ENCODE measurements at regions not wholly inside any gene's neighbourhood (a gene's known extent, or its start where the extent isn't known, plus 50 kb on each side); places are given as distances from the start of the nearest gene placed in this dataset.
"Not testable (repeated sequence)": the region's sequence is repeated elsewhere in the genome, so short reads cannot be mapped to it uniquely, and the experiment has no call there.

DNA sequence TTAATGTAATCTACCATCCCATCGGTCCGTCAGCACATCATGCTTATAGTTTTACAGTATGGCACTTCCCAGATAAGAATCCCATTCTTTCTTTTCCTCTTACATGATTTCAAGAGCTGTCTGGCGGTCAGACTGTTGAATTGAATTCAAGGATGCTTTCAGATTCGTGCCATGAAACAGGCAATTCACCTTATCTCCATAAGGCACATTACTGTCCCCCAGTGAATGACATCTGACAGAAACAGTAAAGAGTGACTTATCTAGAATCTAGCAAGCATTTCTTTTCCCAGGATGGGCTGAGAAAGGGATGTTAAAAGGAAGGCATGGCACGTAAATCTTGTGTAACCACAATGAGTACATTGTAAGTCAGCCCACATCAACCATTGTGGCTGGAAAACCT, 61.1 kb upstream of the SEM1 start:
- no peak for DNase-seq (ENCODE audit: low read depth)
- H3K4me3 ChIP-seq (ENCODE audit: low read depth, low read length): no peak overlapping the region

DNA sequence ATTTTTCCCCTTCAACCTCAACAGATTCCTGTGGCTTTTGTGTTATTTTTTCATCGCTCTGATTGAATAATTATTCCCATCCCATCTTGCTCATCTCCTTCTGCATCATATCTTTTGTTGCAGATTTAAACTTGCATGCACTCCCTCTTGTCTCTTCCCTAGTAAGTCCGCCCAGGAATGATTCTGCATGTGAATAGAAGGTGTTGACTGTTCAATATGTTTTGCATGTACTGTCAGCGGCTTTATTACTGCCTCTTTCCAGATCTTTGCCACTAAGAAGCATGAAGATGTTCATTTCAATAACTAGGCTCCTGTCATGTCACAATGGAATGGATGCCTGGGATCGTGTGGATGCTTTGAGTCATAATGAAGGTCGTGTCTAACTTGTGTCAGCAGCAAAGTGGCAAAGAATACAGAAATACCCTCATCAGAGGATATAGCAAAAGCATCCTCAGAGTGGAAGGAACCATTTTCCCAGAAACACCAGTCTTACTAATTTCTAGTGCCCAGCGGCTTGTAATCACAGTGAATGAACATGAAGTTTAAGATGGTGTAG, 62.6 kb upstream of the SEM1 start:
- no peak for DNase-seq (ENCODE audit: low read depth)
- no peak overlapping the region for H3K4me3 ChIP-seq (ENCODE audit: low read depth, low read length)

GRCh38 chr7:96773483-96773882, 63.8 kb upstream of the SEM1 start:
- DNase-seq (ENCODE audit: low read depth): no peak
- H3K4me3 ChIP-seq (ENCODE audit: low read depth, low read length): no peak overlapping the region

- DNase-seq (ENCODE audit: low read depth): no peak
- no peak overlapping the region for H3K4me3 ChIP-seq (ENCODE audit: low read depth, low read length)
These were observed 64.7 kb upstream of the SEM1 start for GRCh38 chr7:96774358-96774757.

DNA sequence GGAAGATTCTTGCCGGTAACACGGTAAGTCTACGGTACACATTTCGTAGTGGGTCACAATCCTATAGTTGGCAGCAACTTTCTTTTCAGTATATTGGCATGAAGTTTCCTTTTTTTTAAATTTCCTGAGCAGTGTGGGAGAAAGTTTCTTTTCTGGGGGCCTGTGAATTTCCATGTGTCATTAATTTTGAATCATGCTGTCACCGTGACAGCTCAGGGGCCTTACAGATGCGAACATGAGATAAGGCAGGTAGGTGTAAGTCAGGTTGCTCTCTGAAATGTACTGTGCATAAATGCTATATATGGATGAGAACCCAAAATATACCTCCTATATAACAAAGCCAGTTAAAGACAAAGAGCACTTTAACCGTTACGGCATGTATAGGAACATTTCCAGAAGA, 65.4 kb upstream of the SEM1 start:
- DNase-seq (ENCODE audit: low read depth): no peak
- no peak overlapping the region for H3K4me3 ChIP-seq (ENCODE audit: low read depth, low read length)

- no peak for DNase-seq (ENCODE audit: low read depth)
- no peak overlapping the region for H3K4me3 ChIP-seq (ENCODE audit: low read depth, low read length)
These were observed 68.6 kb upstream of the SEM1 start for GRCh38 chr7:96778263-96778662.

- no peak for DNase-seq (ENCODE audit: low read depth)
- H3K4me3 ChIP-seq (ENCODE audit: low read depth, low read length): no peak overlapping the region
These were observed 72.3 kb upstream of the SEM1 start for GRCh38 chr7:96781919-96782318.

DNA sequence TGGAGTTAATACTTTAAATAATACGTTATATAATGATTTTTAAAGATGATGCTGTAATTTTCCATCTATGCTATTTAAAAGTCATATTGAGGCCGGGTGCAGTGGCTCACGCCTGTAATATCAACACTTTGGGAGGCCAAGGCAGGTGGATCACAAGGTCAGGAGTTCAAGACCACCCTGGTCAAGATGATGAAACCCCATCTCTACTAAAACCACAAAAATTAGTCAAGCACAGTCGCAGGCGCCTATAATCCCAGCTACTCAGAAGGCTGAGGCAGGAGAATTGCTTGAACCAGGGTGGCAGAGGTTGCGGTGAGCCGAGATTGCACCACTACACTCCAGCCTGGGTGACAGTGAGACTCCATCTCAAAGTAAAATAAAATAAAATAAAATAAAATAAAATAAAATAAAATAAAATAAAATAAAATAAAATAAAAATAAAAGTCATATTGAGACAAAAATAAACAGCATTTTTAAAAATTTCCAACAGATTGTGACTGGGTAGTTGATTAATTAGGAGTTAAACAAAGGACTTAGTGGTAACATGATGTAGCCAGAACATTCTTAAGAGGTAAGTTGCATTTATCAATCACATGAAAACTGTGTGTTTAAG, 73.1 kb upstream of the SEM1 start:
- not testable (repeated sequence) for DNase-seq (ENCODE audit: low read depth); H3K4me3 ChIP-seq (ENCODE audit: low read depth, low read length)

- H3K4me3 ChIP-seq (ENCODE audit: low read depth, low read length): no peak overlapping the region
- no peak for DNase-seq (ENCODE audit: low read depth)
These were observed 75.0 kb upstream of the SEM1 start for GRCh38 chr7:96784597-96784996.

GRCh38 chr7:96786261-96786997, 76.8 kb upstream of the SEM1 start:
- H3K4me3 ChIP-seq (ENCODE audit: low read depth, low read length): no peak overlapping the region
- no peak for DNase-seq (ENCODE audit: low read depth)

- DNase-seq (ENCODE audit: low read depth): no peak
- H3K4me3 ChIP-seq (ENCODE audit: low read depth, low read length): no peak overlapping the region
These were observed 77.4 kb upstream of the SEM1 start for GRCh38 chr7:96786998-96787395.

DNA sequence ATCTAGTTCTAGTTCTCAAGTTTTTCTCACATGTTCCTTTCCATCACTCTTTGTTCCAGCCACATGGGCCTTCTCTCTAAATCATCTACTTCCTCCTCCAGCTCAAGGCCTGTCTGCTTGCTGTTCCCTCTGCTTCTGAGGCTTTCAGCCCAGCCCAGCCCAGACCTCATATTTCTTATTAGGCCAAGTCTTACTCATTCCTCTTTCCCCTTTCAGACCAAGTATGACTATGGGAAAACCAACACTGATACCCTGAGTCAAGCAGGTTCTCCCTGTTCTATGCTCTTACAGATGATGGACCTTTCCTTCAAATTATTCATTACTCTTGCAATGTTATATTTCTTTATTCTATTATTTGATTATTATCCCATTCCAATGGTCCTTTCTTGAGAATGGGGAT, 80.3 kb upstream of the SEM1 start:
- H3K4me3 ChIP-seq (ENCODE audit: low read depth, low read length): no peak overlapping the region

DNA sequence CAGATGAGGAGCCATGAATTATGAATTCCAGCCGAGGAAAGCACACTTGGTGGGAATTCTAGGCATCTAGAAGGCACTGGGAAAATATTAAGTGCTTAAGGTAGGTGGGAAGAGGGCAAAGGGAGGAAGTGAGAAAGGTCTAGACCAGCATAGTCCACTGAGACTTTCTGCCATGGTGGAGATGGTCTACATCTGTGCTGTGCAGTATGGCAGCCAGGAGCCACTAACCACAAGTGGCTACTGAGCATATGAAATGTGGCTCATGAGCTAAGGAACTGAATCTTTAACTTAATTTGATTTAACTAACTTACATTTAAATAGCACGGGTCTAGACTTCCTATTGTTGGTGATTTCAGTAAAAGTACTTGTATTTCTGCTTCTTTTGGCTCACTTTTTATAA, 82.5 kb upstream of the SEM1 start:
- H3K4me3 ChIP-seq (ENCODE audit: low read depth, low read length): no peak overlapping the region
- DNase-seq (ENCODE audit: low read depth): no peak

More for the DNA sequence above, 80.3 kb upstream of the SEM1 start:
- no peak for DNase-seq (ENCODE audit: low read depth)

- DNase-seq (ENCODE audit: low read depth): no peak
- H3K4me3 ChIP-seq (ENCODE audit: low read depth, low read length): no peak overlapping the region
These were observed 84.4 kb upstream of the SEM1 start for GRCh38 chr7:96794063-96794462.

- H3K4me3 ChIP-seq (ENCODE audit: low read depth, low read length): no peak overlapping the region
- no peak for DNase-seq (ENCODE audit: low read depth)
These were observed 90.5 kb upstream of the SEM1 start for GRCh38 chr7:96800122-96800521.

DNA sequence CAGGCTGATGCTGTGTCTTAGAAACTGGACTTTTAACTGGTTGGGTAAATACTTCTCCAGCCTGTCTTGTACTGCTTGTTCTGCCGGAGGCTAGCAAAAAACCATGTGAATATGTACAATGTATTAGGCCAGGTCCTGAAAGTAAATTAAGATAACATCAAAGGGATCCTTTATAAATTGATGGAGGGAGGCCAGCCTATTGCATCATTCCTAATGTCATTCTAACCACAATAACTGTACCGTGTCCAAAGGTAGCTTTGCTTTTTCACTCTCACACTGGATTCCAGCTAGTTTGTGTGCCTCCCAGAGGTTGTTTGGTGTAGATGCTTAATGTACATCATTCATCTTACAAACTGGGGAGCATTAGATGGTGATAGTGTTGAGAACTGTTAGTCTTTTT, 91.2 kb upstream of the SEM1 start:
- DNase-seq (ENCODE audit: low read depth): no peak

GRCh38 chr7:96819111-96819700, 109.6 kb upstream of the SEM1 start:
- no peak overlapping the region for H3K4me3 ChIP-seq (ENCODE audit: low read depth, low read length)
- no peak for DNase-seq (ENCODE audit: low read depth)

More for the DNA sequence above, 91.2 kb upstream of the SEM1 start:
- H3K4me3 ChIP-seq (ENCODE audit: low read depth, low read length): no peak overlapping the region

GRCh38 chr7:96821131-96821530, 111.5 kb upstream of the SEM1 start:
- not testable (repeated sequence) for H3K4me3 ChIP-seq (ENCODE audit: low read depth, low read length); DNase-seq (ENCODE audit: low read depth)

- H3K4me3 ChIP-seq (ENCODE audit: low read depth, low read length): no peak overlapping the region
- DNase-seq (ENCODE audit: low read depth): no peak
These were observed 113.2 kb upstream of the SEM1 start for GRCh38 chr7:96822824-96823223.

- H3K4me3 ChIP-seq (ENCODE audit: low read depth, low read length): no peak overlapping the region
- DNase-seq (ENCODE audit: low read depth): peak; percentile 4
These were observed 113.6 kb upstream of the SEM1 start for GRCh38 chr7:96823274-96823673.

GRCh38 chr7:96824686-96825085, 115.0 kb upstream of the SEM1 start:
- DNase-seq (ENCODE audit: low read depth): no peak
- no peak overlapping the region for H3K4me3 ChIP-seq (ENCODE audit: low read depth, low read length)
